ENCODE measurements at regions not wholly inside any gene's neighbourhood (a gene's known extent, or its start where the extent isn't known, plus 50 kb on each side); places are given as distances from the start of the nearest gene placed in this dataset.

GRCh38 chr4:137998666-137999429 is 243.3 kb downstream of the SLC7A11 start:
- Histone ChIP-seq H3K27ac (no peak overlapping the region), H3K9me3 (no peaks in the 10 kb centered on the region), H3K27me3 (no peaks in the 10 kb centered on the region), H3K4me1 (no peaks in the 10 kb centered on the region), H3K4me3 (no peak overlapping the region), H3K36me3 (no peaks in the 10 kb centered on the region)
- intact Hi-C loops (cut with DNase I; ENCODE audit: low total_unique reads): no loop called here
- TF ChIP-seq POLR2A (IDR thresholded peaks at IDR 0.05): no peak
- no peak for TF ChIP-seq CTCF (IDR thresholded peaks at IDR 0.05)
- no peak for DNase-seq

- Histone ChIP-seq H3K4me1 (no peaks in the 10 kb centered on the region), H3K4me3 (no peak overlapping the region), H3K36me3 (no peaks in the 10 kb centered on the region), H3K27ac (no peak overlapping the region), H3K27me3 (no peaks in the 10 kb centered on the region), H3K9me3 (no peaks in the 10 kb centered on the region)
- no peak for DNase-seq
- intact Hi-C loops (cut with DNase I; ENCODE audit: low total_unique reads): no loop called here
- TF ChIP-seq CTCF (IDR thresholded peaks at IDR 0.05) (no peak), POLR2A (IDR thresholded peaks at IDR 0.05) (no peak)
These were observed 244.7 kb downstream of the SLC7A11 start for GRCh38 chr4:137997496-137997895.

- no peak for DNase-seq
- Histone ChIP-seq H3K4me3 (no peak overlapping the region), H3K27me3 (no peaks in the 10 kb centered on the region), H3K9me3 (no peaks in the 10 kb centered on the region), H3K4me1 (no peaks in the 10 kb centered on the region), H3K36me3 (no peaks in the 10 kb centered on the region), H3K27ac (no peak overlapping the region)
- intact Hi-C loops (cut with DNase I; ENCODE audit: low total_unique reads): no loop called here
- TF ChIP-seq POLR2A (IDR thresholded peaks at IDR 0.05) (no peak), CTCF (IDR thresholded peaks at IDR 0.05) (no peak)
These were observed 247.3 kb downstream of the SLC7A11 start for GRCh38 chr4:137994853-137995252.

GRCh38 chr4:137993232-137993631 is 248.9 kb downstream of the SLC7A11 start:
- H3K4me3 ChIP-seq: no peak overlapping the region
- no peak for TF ChIP-seq CTCF (IDR thresholded peaks at IDR 0.05)
- TF ChIP-seq POLR2A (IDR thresholded peaks at IDR 0.05): no peak
- H3K27me3 ChIP-seq: no peaks in the 10 kb centered on the region
- H3K27ac ChIP-seq: no peak overlapping the region
- intact Hi-C loops (cut with DNase I; ENCODE audit: low total_unique reads): no loop called here
- H3K9me3 ChIP-seq: no peaks in the 10 kb centered on the region
- no peaks in the 10 kb centered on the region for H3K36me3 ChIP-seq
- H3K4me1 ChIP-seq: no peaks in the 10 kb centered on the region
- no peak for DNase-seq

- H3K27ac ChIP-seq: no peak overlapping the region
- H3K4me3 ChIP-seq: no peak overlapping the region
- TF ChIP-seq CTCF (IDR thresholded peaks at IDR 0.05) (no peak), POLR2A (IDR thresholded peaks at IDR 0.05) (no peak)
- no peaks in the 10 kb centered on the region for H3K9me3 ChIP-seq
- H3K27me3 ChIP-seq: no peaks in the 10 kb centered on the region
- DNase-seq: no peak
- H3K36me3 ChIP-seq: no peaks in the 10 kb centered on the region
- intact Hi-C loops (cut with DNase I; ENCODE audit: low total_unique reads): no loop called here
- no peaks in the 10 kb centered on the region for H3K4me1 ChIP-seq
These were observed 260.9 kb downstream of the SLC7A11 start for GRCh38 chr4:137981277-137981676.
